HAP-1 (cell line): ENCODE measurements at regions not wholly inside any gene's neighbourhood (a gene's known extent, or its start where the extent isn't known, plus 50 kb on each side); places are given as distances from the start of the nearest gene placed in this dataset.

Experiments used
- DNase-seq, 2 experiments: peaks; one replicate each; pipeline ENCODE4 v3.0.0-alpha.2; 2016 to 2020; ENCODE audit warnings: low spot score in 2 of 2
- H3K27me3 ChIP-seq: fragments of 250-450 bp; sonication (Bioruptor Pico); 2 replicates; pipeline ENCODE4 v1.5.1; 2020; ENCODE audit warnings: low read depth, mild to moderate bottlenecking, moderate library complexity
- H3K36me3 ChIP-seq: fragments of 250-450 bp; sonication (Bioruptor Pico); replicated peaks from 2 replicates; pipeline ENCODE4 v1.5.1; 2020; ENCODE audit warnings: mild to moderate bottlenecking
- H3K4me1 ChIP-seq: fragments of 250-450 bp; sonication (Bioruptor Pico); 2 replicates; pipeline ENCODE4 v1.5.1; 2020; ENCODE audit warnings: mild to moderate bottlenecking
- H3K4me3 ChIP-seq: fragments of 250-450 bp; sonication (Bioruptor Pico); 2 replicates; pipeline ENCODE4 v1.5.1; 2020; ENCODE audit warnings: mild to moderate bottlenecking, moderate library complexity
- H3K9me3 ChIP-seq: fragments of 250-450 bp; sonication (Bioruptor Pico); 2 replicates; pipeline ENCODE4 v1.5.1; 2020; ENCODE audit warnings: mild to moderate bottlenecking, moderate library complexity
- in situ Hi-C: fragments of 300-500 bp; cut with MboI; formaldehyde crosslinking; loops from 3 replicates; pipeline ENCODE4 v1.14.3; 2020; ENCODE audit warnings: low sequenced_read_pairs, inconsistent platforms, mixed read lengths

GRCh38 chr19:29113838-29114237 is 99.1 kb downstream of the UQCRFS1 start:
- in situ Hi-C loops = no loop called here
- no peak for DNase-seq
- no peaks in the 10 kb centered on the region for H3K27me3 ChIP-seq
- H3K4me1 ChIP-seq = no peaks in the 10 kb centered on the region
- H3K9me3 ChIP-seq = no peaks in the 10 kb centered on the region
- H3K4me3 ChIP-seq = no peak overlapping the region
- H3K36me3 ChIP-seq = no peaks in the 10 kb centered on the region

GRCh38 chr19:29111576-29111975 is 101.4 kb downstream of the UQCRFS1 start:
- in situ Hi-C loops = no loop called here
- no peaks in the 10 kb centered on the region for H3K27me3 ChIP-seq
- H3K9me3 ChIP-seq = no peaks in the 10 kb centered on the region
- H3K36me3 ChIP-seq = no peaks in the 10 kb centered on the region
- H3K4me1 ChIP-seq = no peaks in the 10 kb centered on the region
- DNase-seq = no peak
- H3K4me3 ChIP-seq = no peak overlapping the region

- no peaks in the 10 kb centered on the region for H3K4me1 ChIP-seq
- in situ Hi-C loops = no loop called here
- no peaks in the 10 kb centered on the region for H3K36me3 ChIP-seq
- DNase-seq = no peak
- no peaks in the 10 kb centered on the region for H3K9me3 ChIP-seq
- no peak overlapping the region for H3K4me3 ChIP-seq
- no peaks in the 10 kb centered on the region for H3K27me3 ChIP-seq
These were observed 105.1 kb downstream of the UQCRFS1 start for GRCh38 chr19:29107831-29108230.

- Histone ChIP-seq H3K4me1 (no peaks in the 10 kb centered on the region), H3K27me3 (no peaks in the 10 kb centered on the region)
- in situ Hi-C loops = no loop called here
These were observed 106.5 kb downstream of the UQCRFS1 start for GRCh38 chr19:29106346-29106885.

GRCh38 chr19:29105629-29106292 is 107.2 kb downstream of the UQCRFS1 start:
- Histone ChIP-seq H3K27me3 (no peaks in the 10 kb centered on the region), H3K4me1 (no peaks in the 10 kb centered on the region), H3K36me3 (no peaks in the 10 kb centered on the region), H3K4me3 (no peak overlapping the region), H3K9me3 (no peaks in the 10 kb centered on the region)
- no peak for DNase-seq
- in situ Hi-C loops = no loop called here

More at GRCh38 chr19:29106346-29106885, 106.5 kb downstream of the UQCRFS1 start:
- no peak for DNase-seq
- H3K9me3 ChIP-seq = no peaks in the 10 kb centered on the region
- no peak overlapping the region for H3K4me3 ChIP-seq
- no peaks in the 10 kb centered on the region for H3K36me3 ChIP-seq

GRCh38 chr19:29104605-29105241 is 108.2 kb downstream of the UQCRFS1 start:
- no peaks in the 10 kb centered on the region for H3K27me3 ChIP-seq
- no peaks in the 10 kb centered on the region for H3K9me3 ChIP-seq
- H3K4me1 ChIP-seq = no peaks in the 10 kb centered on the region
- H3K36me3 ChIP-seq = no peaks in the 10 kb centered on the region
- no peak overlapping the region for H3K4me3 ChIP-seq
- in situ Hi-C loops = no loop called here
- no peak for DNase-seq

- H3K27me3 ChIP-seq = no peaks in the 10 kb centered on the region
- DNase-seq = no peak
- H3K9me3 ChIP-seq = no peaks in the 10 kb centered on the region; the same call in 1 of the 2 replicates
- no peaks in the 10 kb centered on the region for H3K4me1 ChIP-seq
- no peaks in the 10 kb centered on the region for H3K36me3 ChIP-seq
- H3K4me3 ChIP-seq = no peak overlapping the region
- in situ Hi-C loops = no loop called here
These were observed 114.0 kb downstream of the UQCRFS1 start for GRCh38 chr19:29098863-29099481.

GRCh38 chr19:29098091-29098490 is 114.9 kb downstream of the UQCRFS1 start:
- no peaks in the 10 kb centered on the region for H3K27me3 ChIP-seq
- no peak overlapping the region for H3K4me3 ChIP-seq
- no peaks in the 10 kb centered on the region for H3K4me1 ChIP-seq
- in situ Hi-C loops = no loop called here
- H3K36me3 ChIP-seq = no peaks in the 10 kb centered on the region
- no peak for DNase-seq
- H3K9me3 ChIP-seq = no peaks in the 10 kb centered on the region; the same call in 1 of the 2 replicates

GRCh38 chr19:29096896-29097295 is 116.1 kb downstream of the UQCRFS1 start:
- no peaks in the 10 kb centered on the region for H3K27me3 ChIP-seq
- no peak for DNase-seq
- H3K4me3 ChIP-seq = no peak overlapping the region
- no peaks in the 10 kb centered on the region for H3K4me1 ChIP-seq
- H3K9me3 ChIP-seq = no peaks in the 10 kb centered on the region; the same call in 1 of the 2 replicates
- in situ Hi-C loops = no loop called here
- no peaks in the 10 kb centered on the region for H3K36me3 ChIP-seq

- Histone ChIP-seq H3K4me1 (no peaks in the 10 kb centered on the region), H3K27me3 (no peaks in the 10 kb centered on the region), H3K4me3 (no peak overlapping the region), H3K9me3 (no peaks in the 10 kb centered on the region), H3K36me3 (no peaks in the 10 kb centered on the region)
- DNase-seq = no peak
- in situ Hi-C loops = no loop called here
These were observed 119.4 kb downstream of the UQCRFS1 start for GRCh38 chr19:29093553-29093908.

- Histone ChIP-seq H3K36me3 (no peaks in the 10 kb centered on the region), H3K27me3 (no peaks in the 10 kb centered on the region), H3K4me3 (no peak overlapping the region), H3K4me1 (no peaks in the 10 kb centered on the region), H3K9me3 (no peaks in the 10 kb centered on the region)
- in situ Hi-C loops = no loop called here
- DNase-seq = no peak
These were observed 120.0 kb downstream of the UQCRFS1 start for GRCh38 chr19:29092712-29093552.

- Histone ChIP-seq H3K4me3 (no peak overlapping the region), H3K27me3 (no peaks in the 10 kb centered on the region), H3K36me3 (no peaks in the 10 kb centered on the region), H3K4me1 (no peaks in the 10 kb centered on the region), H3K9me3 (no peaks in the 10 kb centered on the region)
- no peak for DNase-seq
- in situ Hi-C loops = no loop called here
These were observed 122.0 kb downstream of the UQCRFS1 start for GRCh38 chr19:29090783-29091526.

GRCh38 chr19:29089315-29089870 is 123.6 kb downstream of the UQCRFS1 start:
- no peak for DNase-seq
- no peak overlapping the region for H3K4me3 ChIP-seq
- H3K9me3 ChIP-seq = 0 out of 2 replicates have a peak, but pooled peaks cover 3% of the 10 kb centered on the region
- H3K27me3 ChIP-seq = no peaks in the 10 kb centered on the region
- in situ Hi-C loops = no loop called here
- no peaks in the 10 kb centered on the region for H3K4me1 ChIP-seq
- H3K36me3 ChIP-seq = no peaks in the 10 kb centered on the region
